HEK293 (cell line): ENCODE measurements at regions not wholly inside any gene's neighbourhood (a gene's known extent, or its start where the extent isn't known, plus 50 kb on each side); places are given as distances from the start of the nearest gene placed in this dataset.

Experiments used
- CTCF ChIA-PET: fragments of 350-600 bp; formaldehyde crosslinking; extraction: SDS; loops from one replicate; lab custom pipeline; 2021; ENCODE audit warnings: antibody characterized with exemption; lab: Yijun Ruan, JAX
- POLR2A ChIA-PET: fragments of 300-600 bp; formaldehyde crosslinking; extraction: SDS; loops from one replicate; lab custom pipeline; 2020; ENCODE audit warnings: antibody characterized with exemption, inconsistent platforms; lab: Yijun Ruan, JAX
- H3K27ac ChIP-seq: fragments of 200-500 bp; sonication (Bioruptor generic); 2 replicates; pipeline ENCODE4 v1.5.1; 2014; ENCODE audit warnings: low read depth, low read length, control low read depth, inconsistent platforms; ENCODE audit errors: extremely low read depth
- H3K36me3 ChIP-seq, 2 experiments: fragments of 200-500 bp in 1 of 2; sonication (Bioruptor generic) in 1 of 2; 1 replicate in 1 of 2; 2 replicates in 1 of 2; pipeline ENCODE4 v1.5.1; 2014 to 2017; ENCODE audit warnings: inconsistent platforms in 2 of 2, low read length in 2 of 2; ENCODE audit not compliant: control insufficient read depth in 2 of 2, insufficient read depth in 1 of 2
- H3K4me1 ChIP-seq: fragments of 200-500 bp; sonication (Bioruptor generic); 2 replicates; pipeline ENCODE4 v1.5.1; 2014; ENCODE audit warnings: mild to moderate bottlenecking, low read length, inconsistent platforms; ENCODE audit not compliant: control insufficient read depth, insufficient read depth
- H3K4me3 ChIP-seq: 2 replicates; pipeline ENCODE4 v1.5.1; 2011; ENCODE audit warnings: low read depth, mild to moderate bottlenecking, control low read depth, low read length, moderate library complexity
- H3K9me3 ChIP-seq: fragments of 200-500 bp; sonication (Bioruptor generic); 2 replicates; pipeline ENCODE4 v1.5.1; 2014; ENCODE audit warnings: low read depth, low read length, inconsistent platforms; ENCODE audit not compliant: control insufficient read depth, insufficient read depth
- AEBP2 ChIP-seq: fragments of 450-650 bp; formaldehyde crosslinking; IDR thresholded peaks from 2 replicates; pipeline ENCODE4 v1.5.1; 2016; ENCODE audit warnings: missing biosample characterization, missing genetic modification characterization, borderline replicate concordance
- PRDM6 ChIP-seq: fragments of 450-650 bp; formaldehyde crosslinking; IDR thresholded peaks from 2 replicates; pipeline ENCODE4 v1.5.1; 2017; ENCODE audit warnings: missing biosample characterization, missing genetic modification characterization
- SETDB1 ChIP-seq: IDR thresholded peaks from one replicate; pipeline ENCODE4 v1.6.1; 2017; ENCODE audit warnings: mild to moderate bottlenecking, low read length, moderate library complexity, mixed read lengths; ENCODE audit not compliant: insufficient read length
- SP2 ChIP-seq: fragments of 450-650 bp; formaldehyde crosslinking; IDR thresholded peaks from 2 replicates; pipeline ENCODE4 v1.5.1; 2016; ENCODE audit warnings: missing biosample characterization, missing genetic modification characterization
- ZBTB10 ChIP-seq: fragments of 450-650 bp; formaldehyde crosslinking; IDR thresholded peaks from 2 replicates; pipeline ENCODE4 v1.5.1; 2016; ENCODE audit warnings: missing biosample characterization, missing genetic modification characterization
- ZFP37 ChIP-seq: fragments of 450-650 bp; formaldehyde crosslinking; IDR thresholded peaks from 2 replicates; pipeline ENCODE4 v1.5.1; 2016; ENCODE audit warnings: missing biosample characterization, missing genetic modification characterization
- ZNF138 ChIP-seq: fragments of 450-650 bp; formaldehyde crosslinking; IDR thresholded peaks from 2 replicates; pipeline ENCODE4 v1.5.1; 2016; ENCODE audit warnings: missing biosample characterization, missing genetic modification characterization, borderline replicate concordance
- ZNF140 ChIP-seq: fragments of 450-650 bp; formaldehyde crosslinking; IDR thresholded peaks from 2 replicates; pipeline ENCODE4 v1.5.1; 2016; ENCODE audit warnings: missing biosample characterization, missing genetic modification characterization
- ZNF274 ChIP-seq, 2 experiments: fragments of 200-500 bp in 1 of 2; fragments of 450-650 bp in 1 of 2; sonication (Bioruptor generic) in 1 of 2; formaldehyde crosslinking in 1 of 2; IDR thresholded peaks; 2 replicates each; pipeline versions ENCODE4 v1.5.1 to v1.6.1; 2014 to 2016; ENCODE audit warnings: borderline replicate concordance in 1 of 2, inconsistent platforms in 1 of 2, low read length in 1 of 2, missing biosample characterization in 1 of 2, missing genetic modification characterization in 1 of 2
- ZNF311 ChIP-seq: fragments of 450-650 bp; formaldehyde crosslinking; IDR thresholded peaks from 2 replicates; pipeline ENCODE4 v1.5.1; 2017; ENCODE audit warnings: missing biosample characterization, missing genetic modification characterization, borderline replicate concordance
- ZNF354C ChIP-seq: fragments of 450-650 bp; formaldehyde crosslinking; IDR thresholded peaks from 2 replicates; pipeline ENCODE4 v1.5.1; 2016; ENCODE audit warnings: missing biosample characterization, missing genetic modification characterization, low read depth, borderline replicate concordance
- ZNF366 ChIP-seq: fragments of 450-650 bp; formaldehyde crosslinking; conservative IDR thresholded peaks from 2 replicates; pipeline ENCODE4 v1.5.1; 2016; ENCODE audit warnings: missing biosample characterization, missing genetic modification characterization
- ZNF398 ChIP-seq: fragments of 450-650 bp; formaldehyde crosslinking; IDR thresholded peaks from 2 replicates; pipeline ENCODE4 v1.5.1; 2017; ENCODE audit warnings: missing biosample characterization, missing genetic modification characterization
- ZNF449 ChIP-seq: fragments of 450-650 bp; formaldehyde crosslinking; IDR thresholded peaks from 2 replicates; pipeline ENCODE4 v1.5.1; 2017; ENCODE audit warnings: missing biosample characterization, mild to moderate bottlenecking, missing genetic modification characterization, moderate library complexity
- ZNF513 ChIP-seq: fragments of 450-650 bp; IDR thresholded peaks from 2 replicates; pipeline ENCODE4 v1.5.1; 2018; ENCODE audit warnings: missing biosample characterization, missing genetic modification characterization
- ZNF600 ChIP-seq: fragments of 450-650 bp; formaldehyde crosslinking; IDR thresholded peaks from 2 replicates; pipeline ENCODE4 v1.5.1; 2016; ENCODE audit warnings: missing biosample characterization, missing genetic modification characterization
- ZNF629 ChIP-seq: fragments of 450-650 bp; formaldehyde crosslinking; IDR thresholded peaks from 2 replicates; pipeline ENCODE4 v1.5.1; 2017; ENCODE audit warnings: missing biosample characterization, missing genetic modification characterization
- ZNF701 ChIP-seq: fragments of 450-650 bp; formaldehyde crosslinking; IDR thresholded peaks from 2 replicates; pipeline ENCODE4 v1.5.1; 2016; ENCODE audit warnings: missing biosample characterization, missing genetic modification characterization
- ZNF707 ChIP-seq: fragments of 450-650 bp; formaldehyde crosslinking; IDR thresholded peaks from 2 replicates; pipeline ENCODE4 v1.5.1; 2016; ENCODE audit warnings: missing biosample characterization, missing genetic modification characterization
- TF ChIP-seq, protein P1 (sequence below): fragments of 450-650 bp; formaldehyde crosslinking; IDR thresholded peaks from 2 replicates; pipeline ENCODE4 v1.5.1; 2017; ENCODE audit warnings: missing biosample characterization, missing genetic modification characterization

GRCh38 chrX:4805502-4805901 is 1092.1 kb upstream of the PRKX start (continued):
- TF ChIP-seq ZNF398 (tag by site-specific recombination) (no peak), ZNF629 (tag by site-specific recombination) (no peak), PRDM6 (no peak), SETDB1 (no peak), ZFP37 (no peak), ZNF449 (tag by site-specific recombination) (no peak)
- TF ChIP-seq, all 188 proteins: peak for 0

DNA sequence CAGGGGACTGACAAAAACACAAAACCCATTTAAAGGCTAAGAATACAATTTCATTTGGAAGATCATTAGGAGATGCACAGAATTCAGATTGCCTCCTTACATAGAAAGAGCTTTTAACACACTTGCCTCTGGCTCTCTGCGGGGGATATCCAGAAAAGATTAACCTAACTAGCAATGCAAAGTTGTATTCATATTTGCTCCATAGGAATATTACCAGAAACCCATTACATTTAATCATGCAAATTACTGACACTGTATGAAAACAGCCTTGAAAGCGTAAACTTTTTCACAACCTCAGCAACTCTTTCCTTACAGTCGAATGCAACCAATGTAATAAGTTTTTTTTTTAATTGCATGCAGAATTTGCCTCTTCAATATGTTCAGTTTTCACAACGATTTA is 1087.3 kb upstream of the PRKX start:
- H3K36me3 ChIP-seq, result no peaks in the 10 kb centered on the region
- TF ChIP-seq ZBTB10 (tag by site-specific recombination) (no peak), ZNF311 (tag by site-specific recombination) (no peak), ZNF274 (IDR thresholded peaks at IDR 0.05; ENCODE audit: low read length) (no peak), ZNF274 (tag by site-specific recombination; IDR thresholded peaks at IDR 0.05; ENCODE audit: borderline replicate concordance) (no peak), ZNF354C (no peak), ZNF707 (tag by site-specific recombination) (no peak), ZNF701 (tag by site-specific recombination) (no peak), ZNF140 (tag by site-specific recombination) (no peak), ZNF600 (no peak), AEBP2 (no peak), ZNF366 (tag by site-specific recombination) (no peak), SP2 (no peak), ZNF138 (tag by site-specific recombination) (no peak), ZNF513 (tag by site-specific recombination) (no peak)
- TF ChIP-seq, protein P1, sequence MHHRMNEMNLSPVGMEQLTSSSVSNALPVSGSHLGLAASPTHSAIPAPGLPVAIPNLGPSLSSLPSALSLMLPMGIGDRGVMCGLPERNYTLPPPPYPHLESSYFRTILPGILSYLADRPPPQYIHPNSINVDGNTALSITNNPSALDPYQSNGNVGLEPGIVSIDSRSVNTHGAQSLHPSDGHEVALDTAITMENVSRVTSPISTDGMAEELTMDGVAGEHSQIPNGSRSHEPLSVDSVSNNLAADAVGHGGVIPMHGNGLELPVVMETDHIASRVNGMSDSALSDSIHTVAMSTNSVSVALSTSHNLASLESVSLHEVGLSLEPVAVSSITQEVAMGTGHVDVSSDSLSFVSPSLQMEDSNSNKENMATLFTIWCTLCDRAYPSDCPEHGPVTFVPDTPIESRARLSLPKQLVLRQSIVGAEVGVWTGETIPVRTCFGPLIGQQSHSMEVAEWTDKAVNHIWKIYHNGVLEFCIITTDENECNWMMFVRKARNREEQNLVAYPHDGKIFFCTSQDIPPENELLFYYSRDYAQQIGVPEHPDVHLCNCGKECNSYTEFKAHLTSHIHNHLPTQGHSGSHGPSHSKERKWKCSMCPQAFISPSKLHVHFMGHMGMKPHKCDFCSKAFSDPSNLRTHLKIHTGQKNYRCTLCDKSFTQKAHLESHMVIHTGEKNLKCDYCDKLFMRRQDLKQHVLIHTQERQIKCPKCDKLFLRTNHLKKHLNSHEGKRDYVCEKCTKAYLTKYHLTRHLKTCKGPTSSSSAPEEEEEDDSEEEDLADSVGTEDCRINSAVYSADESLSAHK (tag by site-specific recombination), result no peak
- TF ChIP-seq, all 188 proteins: peak for 0
- Histone ChIP-seq H3K4me3 (no peak overlapping the region), H3K9me3 (no peaks in the 10 kb centered on the region), H3K4me1 (no peaks in the 10 kb centered on the region), H3K27ac (no peak overlapping the region)
- POLR2A ChIA-PET, result no interaction called here
- CTCF ChIA-PET, result no interaction called here
